DMS153 (cell line): ENCODE measurements at regions not wholly inside any gene's neighbourhood (a gene's known extent, or its start where the extent isn't known, plus 50 kb on each side); places are given as distances from the start of the nearest gene placed in this dataset.

Experiments
- DNase-seq: peaks from one replicate; lab custom pipeline; 2025; lab: John Stamatoyannopoulos, UW

DNA sequence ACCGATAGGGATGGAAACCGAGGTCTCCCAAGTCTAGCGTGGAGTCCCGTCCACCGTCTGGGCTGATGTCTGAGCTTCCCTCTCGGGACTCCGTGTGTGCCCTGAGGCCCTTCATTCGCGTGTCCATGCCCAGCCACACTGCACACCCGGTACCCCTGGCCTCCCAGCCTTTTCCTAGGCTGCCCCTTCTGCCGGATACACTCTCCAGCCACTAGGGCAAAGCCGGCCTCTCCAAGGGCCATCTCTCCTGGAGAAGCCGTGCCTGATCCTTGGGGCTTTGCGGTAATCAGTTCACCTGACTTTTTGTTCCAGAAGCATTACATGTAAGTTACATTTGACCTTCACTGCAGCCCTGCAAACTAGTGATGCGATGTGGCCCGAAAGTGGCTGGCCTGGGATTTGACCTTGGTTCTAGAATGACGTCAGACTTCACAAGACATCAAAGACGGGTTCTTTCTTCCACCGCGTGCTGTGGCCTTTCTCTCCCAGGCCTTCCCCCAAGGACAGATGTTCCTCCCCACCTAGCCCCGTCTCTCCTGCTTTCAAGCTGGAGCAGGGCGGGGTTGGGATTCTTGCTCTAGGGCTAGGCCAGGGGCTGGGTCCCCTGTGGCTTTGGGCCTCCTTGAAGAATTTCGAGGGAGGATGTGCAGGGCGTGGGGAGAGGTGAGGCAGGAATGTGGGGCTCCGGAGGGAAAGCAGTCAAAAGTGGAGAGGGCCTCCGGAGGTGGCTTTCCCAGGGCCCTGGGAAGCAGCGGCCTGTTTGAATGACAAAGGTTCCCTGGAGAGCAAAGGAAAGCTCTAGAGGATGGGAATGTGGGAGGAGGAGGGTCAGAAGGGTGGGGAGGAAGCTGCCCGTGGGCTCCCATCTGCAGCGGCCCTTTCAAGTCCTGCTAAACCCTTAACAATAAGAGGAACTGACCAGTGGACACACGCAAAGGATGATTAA lies 49.7 kb upstream of the SLC2A1 start:
- DNase-seq: no peak
